Natural killer cell (primary cell): ENCODE measurements at regions not wholly inside any gene's neighbourhood (a gene's known extent, or its start where the extent isn't known, plus 50 kb on each side); places are given as distances from the start of the nearest gene placed in this dataset.

Experiments
- ATAC-seq, 3 donors: fragments of 150-1000 bp in 2 of 3; fragments of 200-7000 bp in 1 of 3; cut with Tn5 transposase; 1 replicate in 1 of 3; 2 replicates in 2 of 3; pipeline ENCODE4 v1.10.0; 2021; ENCODE audit warnings: mild to moderate bottlenecking in 2 of 3, moderate library complexity in 2 of 3
- DNase-seq, 2 donors: peaks; one replicate each; pipeline versions ENCODE4 v3.0.0 to v3.0.0-alpha.2; 2013 to 2021; ENCODE audit warnings: mixed read lengths in 1 of 2
- H3K27ac ChIP-seq: one replicate; pipeline ENCODE4 v1.5.1; 2013; ENCODE audit warnings: mild to moderate bottlenecking, low read length
- H3K27me3 ChIP-seq: one replicate; pipeline ENCODE4 v1.6.1; 2013; ENCODE audit warnings: low read length; ENCODE audit not compliant: control insufficient read depth, insufficient read depth
- H3K36me3 ChIP-seq: one replicate; pipeline ENCODE4 v1.6.1; 2013; ENCODE audit warnings: low read length; ENCODE audit not compliant: control insufficient read depth, insufficient read depth
- H3K4me1 ChIP-seq: one replicate; pipeline ENCODE4 v1.6.1; 2013; ENCODE audit warnings: low read length; ENCODE audit not compliant: control insufficient read depth, insufficient read depth
- H3K4me3 ChIP-seq: one replicate; pipeline ENCODE4 v1.5.1; 2013; ENCODE audit warnings: low read length
- H3K9me3 ChIP-seq: one replicate; pipeline ENCODE4 v1.6.1; 2013; ENCODE audit warnings: low read length; ENCODE audit not compliant: control insufficient read depth, insufficient read depth
- H3K27ac Mint-ChIP-seq, 2 donors: one replicate each; pipeline ENCODE4 v1.8.0; 2022; ENCODE audit warnings: mild to moderate bottlenecking in 2 of 2, mixed read lengths in 2 of 2, moderate library complexity in 1 of 2
- H3K27me3 Mint-ChIP-seq, 2 donors: one replicate each; pipeline ENCODE4 v1.8.0; 2022; ENCODE audit warnings: low read depth in 2 of 2, mixed read lengths in 2 of 2
- H3K36me3 Mint-ChIP-seq: one replicate; pipeline ENCODE4 v1.8.0; 2022; ENCODE audit warnings: mixed read lengths
- H3K4me1 Mint-ChIP-seq, 2 donors: one replicate each; pipeline ENCODE4 v1.8.0; 2022; ENCODE audit warnings: mixed read lengths in 2 of 2
- H3K4me3 Mint-ChIP-seq: one replicate; pipeline ENCODE4 v1.8.0; 2022; ENCODE audit warnings: mild to moderate bottlenecking, moderate library complexity, mixed read lengths
- H3K9me3 Mint-ChIP-seq, 2 donors: one replicate each; pipeline ENCODE4 v1.8.0; 2022; ENCODE audit warnings: mixed read lengths in 2 of 2
- CTCF ChIP-seq: fragments of 200-600 bp; IDR thresholded peaks from one replicate; pipeline ENCODE4 v1.8.0; 2022; ENCODE audit warnings: antibody characterized with exemption
- WGBS: methylation state at CpG from one replicate; pipeline ENCODE4 v1.1.7; 2013; ENCODE audit warnings: missing lambda C conversion rate; ENCODE audit not compliant: insufficient coverage; 5-methylcytosine and 5-hydroxymethylcytosine counted together
- intact Hi-C: fragments of 100-400 bp; cut with micrococcal nuclease; formaldehyde crosslinking; loops from one replicate; pipeline ENCODE4 v1.14.2; 2022

DNA sequence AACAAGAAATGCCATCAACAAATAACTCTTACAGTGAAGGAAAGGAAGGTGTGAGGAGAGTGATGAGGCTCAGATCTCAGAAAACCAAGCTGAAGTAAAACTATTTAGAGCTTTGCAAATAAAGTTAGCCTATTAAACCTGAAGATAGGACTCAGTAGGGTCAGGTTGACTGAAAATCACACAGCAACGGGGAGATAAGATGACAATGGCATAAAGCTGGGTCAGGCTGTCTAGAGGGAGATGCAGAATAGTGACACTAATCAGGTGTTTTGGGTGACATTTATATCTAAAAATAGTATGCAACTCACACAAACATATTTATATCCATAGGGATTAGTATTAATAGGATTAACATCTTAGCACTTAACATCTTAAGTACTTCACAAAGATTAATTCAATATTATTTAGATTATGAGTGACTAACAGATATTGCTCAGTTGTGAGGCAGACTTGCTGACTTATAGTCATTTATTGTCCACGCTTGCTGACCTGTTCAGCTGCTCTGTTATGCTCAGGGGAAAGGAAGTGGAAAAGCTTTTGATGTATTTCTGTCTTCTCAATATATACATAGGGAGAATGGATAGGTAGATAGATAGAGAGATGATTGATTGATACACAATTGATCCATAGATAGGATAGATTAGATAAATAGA, 130.7 kb upstream of the GUCY1A1 start:
- Mint-ChIP-seq H3K36me3 (no peaks in the 10 kb centered on the region), H3K4me1 (no peaks in the 10 kb centered on the region), H3K9me3 (no peaks in the 10 kb centered on the region), H3K27ac (no peak overlapping the region), H3K4me3 (no peak overlapping the region), H3K27me3 (no peaks in the 10 kb centered on the region)
- H3K27ac ChIP-seq: no peak overlapping the region
- DNase-seq (no peak), ATAC-seq (no peak)
- no peak overlapping the region for H3K4me3 ChIP-seq
- no peaks in the 10 kb centered on the region for H3K4me1 ChIP-seq
- 88% methylated on average over 2 of the region's 2 CpGs for WGBS
- no peak for TF ChIP-seq CTCF
- no peaks in the 10 kb centered on the region for H3K27me3 ChIP-seq
- H3K36me3 ChIP-seq: no peaks in the 10 kb centered on the region
- intact Hi-C loops: no loop called here
- H3K9me3 ChIP-seq: no peaks in the 10 kb centered on the region

- Mint-ChIP-seq H3K36me3 (no peaks in the 10 kb centered on the region), H3K4me1 (no peaks in the 10 kb centered on the region), H3K9me3 (no peaks in the 10 kb centered on the region), H3K27ac (no peak overlapping the region), H3K4me3 (no peak overlapping the region), H3K27me3 (peaks cover 0 to 4% of the 10 kb centered on the region in 2 donors)
- whole genome bisulfite sequencing: 90% methylated on average over 5 of the region's 5 CpGs
- DNase-seq: no peak
- H3K36me3 ChIP-seq: no peaks in the 10 kb centered on the region
- H3K27ac ChIP-seq: no peak overlapping the region
- H3K4me1 ChIP-seq: no peaks in the 10 kb centered on the region
- ATAC-seq: no peak
- no peak overlapping the region for H3K4me3 ChIP-seq
- no peaks in the 10 kb centered on the region for H3K27me3 ChIP-seq
- TF ChIP-seq CTCF: no peak
- H3K9me3 ChIP-seq: no peaks in the 10 kb centered on the region
- intact Hi-C loops: no loop called here
These were observed 134.1 kb upstream of the GUCY1A1 start for GRCh38 chr4:155532373-155533085.

- WGBS: 95% methylated on average over 4 of the region's 5 CpGs
- H3K27me3 ChIP-seq: no peaks in the 10 kb centered on the region
- no peak overlapping the region for H3K27ac ChIP-seq
- H3K4me1 Mint-ChIP-seq: no peaks in the 10 kb centered on the region
- H3K9me3 ChIP-seq: no peaks in the 10 kb centered on the region
- no peak for ATAC-seq
- no peaks in the 10 kb centered on the region for H3K4me1 ChIP-seq
- H3K9me3 Mint-ChIP-seq: no peaks in the 10 kb centered on the region
- H3K36me3 Mint-ChIP-seq: no peaks in the 10 kb centered on the region
- no peak for TF ChIP-seq CTCF
- no peaks in the 10 kb centered on the region for H3K36me3 ChIP-seq
- DNase-seq: no peak
- H3K27ac Mint-ChIP-seq: no peak overlapping the region
- no peak overlapping the region for H3K4me3 Mint-ChIP-seq
- peaks cover 0 to 4% of the 10 kb centered on the region in 2 donors for H3K27me3 Mint-ChIP-seq
- intact Hi-C loops: no loop called here
- no peak overlapping the region for H3K4me3 ChIP-seq
These were observed 135.8 kb upstream of the GUCY1A1 start for GRCh38 chr4:155530857-155531256.
